HL-60/S4 (cell line): ENCODE measurements at regions not wholly inside any gene's neighbourhood (a gene's known extent, or its start where the extent isn't known, plus 50 kb on each side); places are given as distances from the start of the nearest gene placed in this dataset.
"Not testable (repeated sequence)": the region's sequence is repeated elsewhere in the genome, so short reads cannot be mapped to it uniquely, and the experiment has no call there.

ENCODE experiments used
- in situ Hi-C: fragments of 300-500 bp; cut with MboI; formaldehyde crosslinking; loops from 2 replicates; pipeline ENCODE4 v1.14.3; 2022; ENCODE audit warnings: low sequenced_read_pairs

GRCh38 chr6:9240861-9241260 lies 805.5 kb upstream of the SLC35B3 start:
- in situ Hi-C loops, result no loop called here

- in situ Hi-C loops, result no loop called here
These were observed 801.1 kb upstream of the SLC35B3 start for GRCh38 chr6:9236443-9236842.

- in situ Hi-C loops, result no loop called here
These were observed 798.3 kb upstream of the SLC35B3 start for GRCh38 chr6:9233686-9234085.

- in situ Hi-C loops, result no loop called here
These were observed 797.9 kb upstream of the SLC35B3 start for GRCh38 chr6:9233226-9233625.

- in situ Hi-C loops, result no loop called here
These were observed 790.1 kb upstream of the SLC35B3 start for GRCh38 chr6:9225441-9225871.

GRCh38 chr6:9224539-9224938 lies 789.2 kb upstream of the SLC35B3 start:
- in situ Hi-C loops, result no loop called here

- in situ Hi-C loops, result not testable (repeated sequence)
These were observed 778.4 kb upstream of the SLC35B3 start for GRCh38 chr6:9213717-9214116.

- in situ Hi-C loops, result no loop called here
These were observed 773.6 kb upstream of the SLC35B3 start for GRCh38 chr6:9208966-9209365.

- in situ Hi-C loops, result no loop called here
These were observed 770.3 kb upstream of the SLC35B3 start for GRCh38 chr6:9205645-9206044.

GRCh38 chr6:9204171-9204570 lies 768.8 kb upstream of the SLC35B3 start:
- in situ Hi-C loops, result no loop called here

GRCh38 chr6:9200712-9201111 lies 765.4 kb upstream of the SLC35B3 start:
- in situ Hi-C loops, result no loop called here

GRCh38 chr6:9197726-9198125 lies 762.4 kb upstream of the SLC35B3 start:
- in situ Hi-C loops, result no loop called here

- in situ Hi-C loops, result no loop called here
These were observed 760.0 kb upstream of the SLC35B3 start for GRCh38 chr6:9195322-9195721.

- in situ Hi-C loops, result no loop called here
These were observed 757.1 kb upstream of the SLC35B3 start for GRCh38 chr6:9192405-9192909.

- in situ Hi-C loops, result no loop called here
These were observed 750.8 kb upstream of the SLC35B3 start for GRCh38 chr6:9186148-9186547.

- in situ Hi-C loops, result no loop called here
These were observed 742.7 kb upstream of the SLC35B3 start for GRCh38 chr6:9178071-9178470.

GRCh38 chr6:9173229-9173628 lies 737.9 kb upstream of the SLC35B3 start:
- in situ Hi-C loops, result no loop called here

- in situ Hi-C loops, result no loop called here
These were observed 736.8 kb upstream of the SLC35B3 start for GRCh38 chr6:9172096-9172495.

GRCh38 chr6:9168669-9169068 lies 733.3 kb upstream of the SLC35B3 start:
- in situ Hi-C loops, result no loop called here

- in situ Hi-C loops, result no loop called here
These were observed 726.4 kb upstream of the SLC35B3 start for GRCh38 chr6:9161731-9162130.

GRCh38 chr6:9159051-9159450 lies 723.7 kb upstream of the SLC35B3 start:
- in situ Hi-C loops, result no loop called here

- in situ Hi-C loops, result no loop called here
These were observed 720.5 kb upstream of the SLC35B3 start for GRCh38 chr6:9155836-9156235.

GRCh38 chr6:9143140-9143539 lies 707.8 kb upstream of the SLC35B3 start:
- in situ Hi-C loops, result no loop called here
